ENCODE measurements at regions not wholly inside any gene's neighbourhood (a gene's known extent, or its start where the extent isn't known, plus 50 kb on each side); places are given as distances from the start of the nearest gene placed in this dataset.

DNA sequence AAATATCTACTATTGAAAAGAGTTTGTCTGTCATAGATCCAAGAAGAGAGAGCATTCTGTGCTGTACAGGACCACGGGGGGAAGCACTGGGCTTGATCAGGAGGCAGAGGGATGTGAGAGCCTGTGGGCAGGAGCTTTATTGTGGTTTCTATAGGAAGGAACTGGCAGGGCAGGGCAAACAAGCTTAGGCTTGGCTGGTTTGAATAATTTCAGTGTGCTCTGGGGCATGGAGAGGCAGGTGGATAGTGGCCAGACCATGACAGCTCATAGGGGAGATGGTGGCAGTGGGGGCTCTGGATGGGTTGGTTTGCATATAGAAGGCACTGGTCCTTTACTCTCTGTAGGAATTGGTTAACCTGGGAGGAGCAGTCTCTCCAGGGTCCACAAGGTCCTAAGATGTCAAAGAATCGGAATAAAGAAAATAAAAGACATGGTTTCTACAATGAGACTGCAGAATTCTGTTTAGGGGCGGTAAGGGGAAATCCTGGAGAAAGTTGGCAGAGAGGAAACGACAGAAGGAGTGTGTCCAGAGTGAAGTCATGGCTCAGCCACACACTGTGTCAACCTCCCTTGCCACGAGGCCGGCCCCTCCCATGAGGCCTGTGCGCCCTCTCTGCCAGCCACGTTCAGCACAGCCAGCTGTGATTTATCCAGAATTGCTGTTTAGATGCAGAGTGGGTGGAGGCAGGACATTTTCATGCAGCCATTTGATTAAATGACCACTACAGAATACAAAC is 81.7 kb upstream of the PGBD5 start:
- TF ChIP-seq, protein P1, sequence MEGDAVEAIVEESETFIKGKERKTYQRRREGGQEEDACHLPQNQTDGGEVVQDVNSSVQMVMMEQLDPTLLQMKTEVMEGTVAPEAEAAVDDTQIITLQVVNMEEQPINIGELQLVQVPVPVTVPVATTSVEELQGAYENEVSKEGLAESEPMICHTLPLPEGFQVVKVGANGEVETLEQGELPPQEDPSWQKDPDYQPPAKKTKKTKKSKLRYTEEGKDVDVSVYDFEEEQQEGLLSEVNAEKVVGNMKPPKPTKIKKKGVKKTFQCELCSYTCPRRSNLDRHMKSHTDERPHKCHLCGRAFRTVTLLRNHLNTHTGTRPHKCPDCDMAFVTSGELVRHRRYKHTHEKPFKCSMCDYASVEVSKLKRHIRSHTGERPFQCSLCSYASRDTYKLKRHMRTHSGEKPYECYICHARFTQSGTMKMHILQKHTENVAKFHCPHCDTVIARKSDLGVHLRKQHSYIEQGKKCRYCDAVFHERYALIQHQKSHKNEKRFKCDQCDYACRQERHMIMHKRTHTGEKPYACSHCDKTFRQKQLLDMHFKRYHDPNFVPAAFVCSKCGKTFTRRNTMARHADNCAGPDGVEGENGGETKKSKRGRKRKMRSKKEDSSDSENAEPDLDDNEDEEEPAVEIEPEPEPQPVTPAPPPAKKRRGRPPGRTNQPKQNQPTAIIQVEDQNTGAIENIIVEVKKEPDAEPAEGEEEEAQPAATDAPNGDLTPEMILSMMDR (IDR thresholded peaks at IDR 0.05; ENCODE audit: insufficient read depth, low read length, missing control alignments) = no peak
- DNase-seq (ENCODE audit: low read depth, low spot score) = no peak
- CTCF ChIA-PET = no interaction called here
- POLR2A ChIA-PET = no interaction called here
- no peak overlapping the region for H3K4me3 ChIP-seq (ENCODE audit: low read depth, low read length)

DNA sequence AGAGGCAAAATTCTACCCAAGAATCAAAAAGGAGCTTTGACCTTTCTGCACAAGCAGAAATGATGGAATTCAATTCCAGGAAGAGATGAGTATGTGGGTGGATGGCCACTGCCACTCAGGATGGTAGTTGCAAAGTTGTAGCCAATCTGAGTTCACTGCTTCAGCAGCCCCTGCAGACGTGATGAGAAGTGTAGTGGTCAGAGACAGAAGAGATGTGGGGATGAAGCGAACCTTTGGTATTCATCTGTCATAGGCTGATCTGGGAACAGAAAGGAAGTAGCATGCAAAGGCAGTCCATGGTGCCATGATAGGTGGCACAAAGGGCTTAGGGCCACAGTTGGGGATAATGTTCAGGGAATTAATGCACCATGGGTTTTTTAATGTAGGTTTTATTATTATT is 81.1 kb upstream of the PGBD5 start:
- TF ChIP-seq, protein P1 (IDR thresholded peaks at IDR 0.05; ENCODE audit: insufficient read depth, low read length, missing control alignments) = no peak
- no peak for DNase-seq (ENCODE audit: low read depth, low spot score)
- ChIA-PET CTCF (no interaction called here), POLR2A (no interaction called here)
- H3K4me3 ChIP-seq (ENCODE audit: low read depth, low read length) = no peak overlapping the region

DNA sequence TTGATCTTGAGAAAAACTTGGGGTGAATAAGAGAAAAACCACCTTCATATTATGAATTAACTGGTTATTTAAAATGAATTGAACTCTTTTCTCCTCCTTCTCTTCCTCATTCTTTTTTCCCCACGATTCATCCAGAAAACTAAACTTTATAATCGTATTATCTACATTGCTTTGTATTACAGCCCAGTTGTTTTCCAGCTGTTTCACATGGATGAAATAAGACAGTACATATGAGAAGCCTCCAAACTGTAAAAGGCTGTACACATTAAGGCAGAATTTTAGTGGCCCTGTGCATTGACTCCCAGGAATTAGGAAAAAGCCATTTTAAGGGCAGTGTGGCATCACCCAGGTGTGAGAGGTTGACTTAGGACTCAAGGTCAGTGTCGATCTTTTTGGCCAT is 80.3 kb upstream of the PGBD5 start:
- TF ChIP-seq, protein P1 (IDR thresholded peaks at IDR 0.05; ENCODE audit: insufficient read depth, low read length, missing control alignments) = no peak
- DNase-seq (ENCODE audit: low read depth, low spot score) = no peak
- no peak overlapping the region for H3K4me3 ChIP-seq (ENCODE audit: low read depth, low read length)
- CTCF ChIA-PET = no interaction called here
- POLR2A ChIA-PET = no interaction called here

DNA sequence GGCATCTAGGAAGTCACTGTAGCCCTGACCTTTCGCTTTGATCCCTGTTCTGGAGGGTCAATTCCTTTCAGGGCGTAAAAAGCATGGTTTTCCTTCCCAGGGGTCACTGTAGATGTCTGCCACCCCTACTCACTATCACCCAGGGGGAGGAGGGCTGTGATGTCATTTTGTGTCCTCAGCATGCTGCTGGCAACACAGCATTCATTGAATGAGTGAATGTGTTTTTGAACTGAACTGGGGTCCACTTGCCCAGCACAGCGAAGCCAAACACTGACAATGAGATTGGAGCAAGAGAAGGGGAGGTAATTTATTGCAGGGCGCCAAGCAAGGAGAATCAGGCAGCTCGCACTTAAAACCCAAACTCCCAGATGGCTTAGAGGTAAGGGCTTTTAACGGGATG is 78.2 kb upstream of the PGBD5 start:
- no peak overlapping the region for H3K4me3 ChIP-seq (ENCODE audit: low read depth, low read length)
- DNase-seq (ENCODE audit: low read depth, low spot score) = no peak
- TF ChIP-seq, protein P1 (IDR thresholded peaks at IDR 0.05; ENCODE audit: insufficient read depth, low read length, missing control alignments) = no peak
- CTCF ChIA-PET = no interaction called here
- POLR2A ChIA-PET = no interaction called here

DNA sequence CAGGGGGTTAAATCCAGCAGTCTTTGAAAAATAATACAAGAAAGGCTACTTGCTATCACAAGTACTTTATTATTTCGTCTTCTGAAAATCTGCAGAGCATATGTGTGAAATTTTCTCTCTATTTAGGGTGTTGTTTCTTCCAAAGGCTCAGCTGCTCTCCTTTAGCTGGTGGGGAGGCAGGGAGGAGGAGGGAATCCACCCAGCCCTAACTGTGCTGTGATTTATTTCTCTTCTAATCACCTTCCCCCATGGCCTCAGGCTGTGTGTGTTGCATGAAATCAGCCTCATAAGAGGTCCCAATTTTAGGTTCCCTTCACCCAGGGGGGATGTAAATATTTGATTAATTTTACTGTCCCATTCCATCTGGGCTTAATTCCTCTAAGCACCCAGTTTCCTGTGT is 77.6 kb upstream of the PGBD5 start:
- ChIA-PET CTCF (no interaction called here), POLR2A (no interaction called here)
- no peak for DNase-seq (ENCODE audit: low read depth, low spot score)
- TF ChIP-seq, protein P1 (IDR thresholded peaks at IDR 0.05; ENCODE audit: insufficient read depth, low read length, missing control alignments) = no peak
- H3K4me3 ChIP-seq (ENCODE audit: low read depth, low read length) = no peak overlapping the region

DNA sequence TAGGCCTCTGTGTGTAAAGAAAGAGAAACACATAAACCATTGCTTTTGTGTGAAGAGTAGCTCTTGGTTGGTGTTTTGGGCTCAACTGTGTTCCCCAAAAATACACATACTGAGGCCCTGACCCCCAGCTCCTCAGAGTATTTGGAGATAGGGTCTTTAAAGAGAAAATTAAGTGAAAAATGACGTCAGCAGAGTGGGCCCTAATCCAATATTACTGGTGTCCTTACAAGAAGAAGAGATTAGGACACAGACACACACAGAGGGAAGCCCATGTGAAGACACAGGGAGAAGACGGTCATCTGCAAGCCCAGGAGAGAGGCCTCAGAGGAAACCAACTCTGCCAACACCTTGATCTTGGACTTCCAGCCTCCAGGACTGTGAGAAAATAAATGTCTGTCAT is 76.9 kb upstream of the PGBD5 start:
- ChIA-PET CTCF (no interaction called here), POLR2A (no interaction called here)
- no peak for DNase-seq (ENCODE audit: low read depth, low spot score)
- no peak overlapping the region for H3K4me3 ChIP-seq (ENCODE audit: low read depth, low read length)
- TF ChIP-seq, protein P1 (IDR thresholded peaks at IDR 0.05; ENCODE audit: insufficient read depth, low read length, missing control alignments) = no peak

All from AG04449 (cell line).